NCI-H1417 treated with DMSO at 0.1 percent for 48 hours (cell line): ENCODE measurements at regions not wholly inside any gene's neighbourhood (a gene's known extent, or its start where the extent isn't known, plus 50 kb on each side); places are given as distances from the start of the nearest gene placed in this dataset.
"Not testable (repeated sequence)": the region's sequence is repeated elsewhere in the genome, so short reads cannot be mapped to it uniquely, and the experiment has no call there.

Experiments used
- DNase-seq: peaks from one replicate; lab custom pipeline; 2025; lab: John Stamatoyannopoulos, UW

DNA sequence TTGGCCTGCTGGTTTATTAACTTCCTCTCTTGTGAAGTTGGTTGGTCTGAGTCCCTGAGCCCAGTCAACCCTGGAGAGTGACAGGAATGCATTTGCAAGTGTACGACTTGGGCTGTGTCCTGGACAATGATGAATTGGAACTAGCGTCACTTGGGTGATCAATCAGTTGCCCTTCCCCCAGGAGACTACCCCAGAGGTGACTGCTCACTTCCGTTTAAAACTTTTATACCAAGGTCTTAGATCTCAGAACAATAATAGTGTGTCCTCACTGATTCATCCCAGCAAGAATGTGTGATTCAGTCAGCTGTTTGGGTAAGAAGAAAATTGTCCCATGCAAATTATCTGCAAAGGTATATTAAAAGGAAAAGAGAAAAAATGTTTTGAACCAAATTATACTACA, 102.9 kb upstream of the ARMC3 start:
- no peak for DNase-seq

GRCh38 chr10:22824520-22824919, 103.3 kb upstream of the ARMC3 start:
- DNase-seq = no peak

DNA sequence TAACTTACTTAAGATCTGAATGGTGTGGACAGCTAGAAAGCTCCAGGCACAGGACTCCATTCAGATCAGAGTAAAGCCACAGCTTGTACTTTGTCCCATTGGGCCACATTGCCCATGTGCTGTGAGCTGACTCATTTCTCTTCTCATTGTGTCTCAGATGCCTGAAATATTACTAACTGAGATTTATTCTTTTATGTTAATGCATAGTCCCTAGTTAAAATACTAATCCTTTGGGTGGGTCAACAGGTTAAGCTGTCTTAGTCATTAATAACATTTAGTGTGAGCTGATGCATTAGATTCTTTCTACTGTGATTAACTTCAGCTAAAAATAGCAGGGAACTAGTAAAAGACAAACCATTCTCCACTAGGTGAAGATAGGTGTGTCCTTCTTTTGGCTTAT, 104.7 kb upstream of the ARMC3 start:
- DNase-seq = no peak

- not testable (repeated sequence) for DNase-seq
These were observed 105.9 kb upstream of the ARMC3 start for GRCh38 chr10:22821921-22822320.

- DNase-seq = no peak
These were observed 106.4 kb upstream of the ARMC3 start for GRCh38 chr10:22821501-22821900.

DNA sequence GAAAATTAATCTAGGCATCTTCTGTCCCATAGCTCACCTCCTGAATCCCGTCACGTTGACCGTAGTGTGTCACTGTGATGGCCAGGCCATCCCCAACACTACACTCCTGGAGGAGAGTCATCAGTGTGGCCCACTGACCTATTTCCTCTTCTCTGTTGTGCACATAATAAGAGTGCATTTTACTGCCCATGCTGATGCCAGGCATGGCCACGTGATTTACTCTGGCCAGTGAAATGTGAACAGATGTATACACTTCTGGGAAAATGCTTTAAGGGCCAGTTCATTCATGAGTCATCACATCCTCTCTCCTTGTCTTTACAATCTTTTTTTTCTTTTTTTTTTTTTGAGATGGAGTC, 101.9 kb upstream of the PIP4K2A start:
- DNase-seq = no peak

GRCh38 chr10:22810643-22811465, 96.5 kb upstream of the PIP4K2A start:
- DNase-seq = no peak

GRCh38 chr10:22807238-22807637, 92.9 kb upstream of the PIP4K2A start:
- no peak for DNase-seq

- DNase-seq = peak; percentile 76
These were observed 90.9 kb upstream of the PIP4K2A start for GRCh38 chr10:22805304-22805703.

- DNase-seq = no peak
These were observed 89.0 kb upstream of the PIP4K2A start for GRCh38 chr10:22803261-22803885.

- DNase-seq = no peak
These were observed 87.4 kb upstream of the PIP4K2A start for GRCh38 chr10:22801785-22802184.

DNA sequence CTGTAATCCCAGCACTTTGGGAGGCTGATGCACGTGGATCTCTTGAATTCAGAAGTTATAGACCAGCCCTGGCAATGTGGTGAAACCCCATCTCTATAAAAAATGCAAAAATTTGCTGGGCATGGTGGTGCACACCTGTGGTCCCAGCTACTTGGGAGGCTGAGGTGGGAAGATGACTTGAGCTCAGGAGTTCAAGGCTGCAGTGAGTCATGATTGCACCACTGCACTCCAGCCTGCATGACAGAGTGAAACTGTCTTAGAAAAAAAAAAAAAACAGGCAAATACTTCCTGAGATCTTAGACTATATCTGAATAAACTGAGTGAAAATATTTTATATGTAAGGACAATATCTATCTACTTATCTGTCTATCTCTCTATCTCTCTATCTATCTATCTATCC, 83.4 kb upstream of the PIP4K2A start:
- DNase-seq = not testable (repeated sequence)

DNA sequence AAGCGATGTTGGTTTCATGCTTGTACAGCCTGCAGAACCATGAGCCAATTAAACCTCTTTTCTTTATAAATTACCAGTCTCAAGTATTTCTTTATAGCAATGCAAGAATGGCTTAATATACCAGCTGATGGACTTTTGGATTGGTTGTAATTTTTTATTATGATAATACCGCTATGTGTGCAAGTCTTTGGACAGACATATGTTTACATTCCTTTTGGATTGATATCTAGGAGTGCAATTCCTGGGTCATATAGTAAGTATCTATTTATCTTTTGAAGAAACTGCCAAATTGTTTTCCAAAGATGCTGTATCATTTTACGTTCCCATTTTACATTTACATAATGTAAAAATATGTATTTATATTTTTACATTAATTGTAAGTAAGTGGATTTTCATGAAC, 81.2 kb upstream of the PIP4K2A start:
- DNase-seq = no peak

DNA sequence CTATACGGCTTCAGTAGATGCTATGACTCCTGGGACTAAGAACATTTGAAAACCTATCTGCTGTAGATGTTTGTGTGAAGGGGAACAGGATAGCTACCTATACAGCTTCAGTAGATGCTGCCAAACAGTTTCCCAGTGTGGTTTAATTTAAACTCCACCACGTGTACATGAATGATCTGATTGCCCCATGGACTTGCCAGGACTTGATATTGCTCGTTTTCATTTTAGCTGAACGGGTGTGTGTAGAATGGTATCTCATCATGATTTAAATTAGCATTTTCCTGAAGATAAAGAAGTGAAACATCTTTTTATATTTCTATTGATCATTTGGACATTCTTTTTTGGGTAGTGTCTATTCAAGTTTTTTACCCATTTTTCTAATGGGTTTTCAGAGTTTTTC, 77.8 kb upstream of the PIP4K2A start:
- DNase-seq = no peak

- peak; percentile 1 for DNase-seq
These were observed 77.3 kb upstream of the PIP4K2A start for GRCh38 chr10:22791665-22792064.

GRCh38 chr10:22784668-22785067, 70.3 kb upstream of the PIP4K2A start:
- no peak for DNase-seq

DNA sequence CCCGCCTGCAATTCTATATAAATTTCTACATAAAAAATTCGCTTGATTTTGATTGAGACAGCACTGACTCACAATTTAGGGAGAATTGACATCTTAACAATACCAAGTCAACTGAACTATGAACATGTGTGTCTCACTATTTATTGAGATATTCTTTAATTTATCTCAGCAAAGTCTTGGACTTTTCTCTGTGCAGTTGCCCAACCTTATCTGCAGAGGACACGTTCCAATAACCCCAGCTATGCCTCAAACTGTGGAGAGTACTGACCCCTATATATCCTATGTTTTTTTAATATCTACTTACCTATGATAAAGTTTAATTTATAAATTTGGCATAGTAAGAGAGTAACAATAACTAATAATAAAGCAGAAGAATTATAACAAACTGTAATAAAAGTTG, 69.4 kb upstream of the PIP4K2A start:
- DNase-seq = no peak

- DNase-seq = no peak
These were observed 66.1 kb upstream of the PIP4K2A start for GRCh38 chr10:22780474-22780885.

DNA sequence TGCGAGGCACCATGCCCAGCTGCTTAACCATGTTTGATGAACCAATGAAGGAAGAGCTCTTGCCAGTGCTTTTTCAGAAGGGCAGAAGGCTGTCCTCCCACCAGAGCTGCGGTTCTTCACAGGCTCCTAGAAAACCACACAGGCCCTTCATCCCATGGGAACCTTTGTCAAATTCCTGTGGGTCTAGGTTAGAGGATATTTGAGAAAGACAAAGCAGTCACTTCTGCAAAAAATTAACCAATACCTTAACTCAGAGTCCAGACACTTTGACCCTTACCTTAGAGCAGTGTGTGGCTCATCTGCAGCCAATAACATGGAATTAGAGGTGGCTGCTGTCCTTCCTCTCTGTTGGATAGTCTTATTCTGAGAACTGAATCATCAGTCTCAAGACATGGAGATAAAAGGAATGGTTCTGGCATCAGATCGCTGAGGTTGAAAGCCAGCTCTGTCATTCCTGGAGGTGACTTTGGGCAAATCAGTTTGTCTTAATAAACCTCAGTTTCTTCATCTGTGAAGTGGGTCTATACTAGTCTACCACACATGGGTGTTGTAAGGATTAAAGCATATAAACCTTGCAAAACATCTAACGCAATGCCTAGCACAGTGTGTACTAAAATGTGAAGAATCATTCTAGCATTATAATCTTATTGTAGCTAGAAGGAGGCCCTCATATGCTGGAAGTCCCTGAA, 65.1 kb upstream of the PIP4K2A start:
- DNase-seq = no peak

- no peak for DNase-seq
These were observed 59.7 kb upstream of the PIP4K2A start for GRCh38 chr10:22774102-22774501.

- not testable (repeated sequence) for DNase-seq
These were observed 57.3 kb upstream of the PIP4K2A start for GRCh38 chr10:22771631-22772030.

- no peak for DNase-seq
These were observed 55.9 kb upstream of the PIP4K2A start for GRCh38 chr10:22770270-22770669.

DNA sequence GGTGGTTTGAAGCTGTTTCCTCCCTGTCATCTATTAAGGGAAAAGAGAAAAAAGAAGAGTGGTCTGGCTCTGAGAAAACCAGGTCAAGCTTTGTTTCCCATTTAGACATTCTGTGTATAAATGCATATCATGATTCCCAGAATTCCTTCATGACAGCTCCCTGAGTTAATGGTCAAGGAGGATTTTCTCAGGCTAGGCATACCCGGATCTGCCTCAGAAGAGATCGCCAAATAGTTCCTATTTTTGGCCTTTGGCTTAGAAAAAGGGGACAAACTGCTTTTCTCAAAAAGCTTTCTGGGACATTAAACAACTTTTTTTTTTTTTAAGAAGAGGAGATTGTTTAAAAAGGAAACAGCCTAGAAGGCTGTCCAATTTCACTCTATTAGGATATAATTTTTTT, 53.5 kb upstream of the PIP4K2A start:
- no peak for DNase-seq
